Keratinocyte (primary cell): ENCODE measurements at regions not wholly inside any gene's neighbourhood (a gene's known extent, or its start where the extent isn't known, plus 50 kb on each side); places are given as distances from the start of the nearest gene placed in this dataset.
"Not testable (repeated sequence)": the region's sequence is repeated elsewhere in the genome, so short reads cannot be mapped to it uniquely, and the experiment has no call there.

Experiments used
- DNase-seq: peaks from one replicate; pipeline ENCODE4 v3.0.0-alpha.2; 2011; ENCODE audit warnings: low read depth, missing footprints, low spot score
- FAIRE-seq: peaks from 2 replicates; lab custom pipeline; 2011; peaks lifted over from hg19 to GRCh38; lab: Jason Lieb, UNC
- H2AFZ ChIP-seq: 2 replicates; pipeline ENCODE4 v1.6.0; 2012; ENCODE audit warnings: low read length, control low read depth, inconsistent platforms; ENCODE audit not compliant: control insufficient read depth
- H3K27ac ChIP-seq: 2 replicates; pipeline ENCODE4 v1.5.1; 2011; ENCODE audit warnings: low read length; ENCODE audit not compliant: control insufficient read depth, insufficient read depth
- H3K27me3 ChIP-seq: 3 replicates; pipeline ENCODE4 v1.6.0; 2011; ENCODE audit warnings: low read length; ENCODE audit not compliant: control insufficient read depth, insufficient read depth; ENCODE audit errors: extremely low read depth
- H3K36me3 ChIP-seq, 2 experiments: 2 replicates in 1 of 2; 3 replicates in 1 of 2; pipeline ENCODE4 v1.5.1; 2011; ENCODE audit warnings: low read length in 2 of 2, mild to moderate bottlenecking in 1 of 2; ENCODE audit not compliant: control insufficient read depth in 2 of 2, insufficient read depth in 2 of 2; ENCODE audit errors: extremely low read depth in 1 of 2
- H3K4me1 ChIP-seq: 3 replicates; pipeline ENCODE4 v1.5.1; 2011; ENCODE audit warnings: low read length; ENCODE audit not compliant: control insufficient read depth, insufficient read depth; ENCODE audit errors: extremely low read depth
- H3K4me2 ChIP-seq: 3 replicates; pipeline ENCODE4 v1.6.0; 2011; ENCODE audit warnings: low read depth, low read length; ENCODE audit not compliant: control insufficient read depth, insufficient read depth; ENCODE audit errors: extremely low read depth
- H3K4me3 ChIP-seq, 3 experiments: fragments of 200-600 bp in 1 of 3; sonication (generic) in 1 of 3; 2 replicates in 2 of 3; 3 replicates in 1 of 3; pipeline ENCODE4 v1.5.1; 2011 to 2016; ENCODE audit warnings: low read length in 3 of 3, mild to moderate bottlenecking in 3 of 3, control low read depth in 2 of 3, inconsistent platforms in 1 of 3, low read depth in 1 of 3, mixed read lengths in 1 of 3, mixed run types in 1 of 3, moderate library complexity in 1 of 3; ENCODE audit not compliant: control insufficient read depth in 2 of 3, insufficient read depth in 2 of 3; ENCODE audit errors: extremely low read depth in 1 of 3
- H3K79me2 ChIP-seq: 2 replicates; pipeline ENCODE4 v1.6.0; 2012; ENCODE audit warnings: low read length; ENCODE audit not compliant: control insufficient read depth, insufficient read depth
- H3K9ac ChIP-seq: 3 replicates; pipeline ENCODE4 v1.6.0; 2011; ENCODE audit warnings: low read length; ENCODE audit not compliant: control insufficient read depth, insufficient read depth; ENCODE audit errors: extremely low read depth
- H3K9me1 ChIP-seq: 3 replicates; pipeline ENCODE4 v1.6.0; 2011; ENCODE audit warnings: low read length; ENCODE audit not compliant: control insufficient read depth, insufficient read depth; ENCODE audit errors: extremely low read depth
- H3K9me3 ChIP-seq: 2 replicates; pipeline ENCODE4 v1.5.1; 2012; ENCODE audit warnings: low read depth, low read length; ENCODE audit not compliant: control insufficient read depth
- H4K20me1 ChIP-seq: 3 replicates; pipeline ENCODE4 v1.6.0; 2011; ENCODE audit warnings: low read length; ENCODE audit not compliant: control insufficient read depth, insufficient read depth; ENCODE audit errors: extremely low read depth
- CTCF ChIP-seq, 3 experiments: IDR thresholded peaks in 1 of 3; conservative IDR thresholded peaks in 1 of 3; optimal IDR thresholded peaks in 1 of 3; 2 replicates in 2 of 3; 3 replicates in 1 of 3; pipeline versions ENCODE3 to v1.5.1; 2011; ENCODE audit warnings: low read length in 3 of 3, mild to moderate bottlenecking in 3 of 3, moderate library complexity in 2 of 3, control low read depth in 1 of 3, inconsistent platforms in 1 of 3; ENCODE audit not compliant: insufficient read depth in 2 of 3; ENCODE audit errors: extremely low read depth in 1 of 3
- EZH2 ChIP-seq: IDR thresholded peaks from one replicate; pipeline ENCODE4 v1.6.1; 2012; ENCODE audit warnings: inconsistent platforms, mild to moderate bottlenecking, low read length, moderate library complexity
- dilution Hi-C: fragments of 300-500 bp; cut with MboI; formaldehyde crosslinking; loops from one replicate; pipeline ENCODE4 v1.7.0; 2020; ENCODE audit warnings: low sequenced_read_pairs; ENCODE audit not compliant: extremely low pct_ligation_motif_present

- dilution Hi-C loops, result no loop called here
Measured at GRCh38 chr6:167238694-167239467, 52.2 kb upstream of the UNC93A start.

GRCh38 chr6:167239470-167239869 is 51.6 kb upstream of the UNC93A start:
- H3K27ac ChIP-seq, H3K4me1 ChIP-seq, H4K20me1 ChIP-seq, H3K4me2 ChIP-seq, H3K27me3 ChIP-seq, H3K36me3 ChIP-seq, H3K9me1 ChIP-seq, H3K9ac ChIP-seq, H3K79me2 ChIP-seq, H2AFZ ChIP-seq, H3K4me3 ChIP-seq, FAIRE-seq, H3K9me3 ChIP-seq, DNase-seq, dilution Hi-C loops: not testable (repeated sequence)

More at GRCh38 chr6:167238694-167239467, 52.2 kb upstream of the UNC93A start:
- no peaks in the 10 kb centered on the region for H3K36me3 ChIP-seq
- no peaks in the 10 kb centered on the region for H3K79me2 ChIP-seq
- no peak for DNase-seq
- TF ChIP-seq CTCF (optimal IDR thresholded peaks at IDR 0.05 in 1 of 3, IDR thresholded peaks at IDR 0.05 in 1 of 3, conservative IDR thresholded peaks at IDR 0.05 in 1 of 3; ENCODE audit: extremely low read depth in 1 of 3, insufficient read depth in 2 of 3, low read length in 3 of 3) (no peak), EZH2 (no peak)
- no peaks in the 10 kb centered on the region for H4K20me1 ChIP-seq
- no peak overlapping the region for H3K9ac ChIP-seq
- no peaks in the 10 kb centered on the region for H3K9me3 ChIP-seq
- FAIRE-seq, result no peak
- peaks cover 6% of the 10 kb centered on the region for H3K27me3 ChIP-seq
- no peak overlapping the region for H3K27ac ChIP-seq
- H3K4me3 ChIP-seq, result no peak overlapping the region
- H2AFZ ChIP-seq, result no peak overlapping the region
- H3K4me1 ChIP-seq, result no peaks in the 10 kb centered on the region
- H3K4me2 ChIP-seq, result no peak overlapping the region
- H3K9me1 ChIP-seq, result no peaks in the 10 kb centered on the region
